Ureter (tissue), 1 donor: ENCODE measurements at regions not wholly inside any gene's neighbourhood (a gene's known extent, or its start where the extent isn't known, plus 50 kb on each side); places are given as distances from the start of the nearest gene placed in this dataset.

Experiments used
- DNase-seq: peaks from one replicate; pipeline ENCODE4 v3.0.0-alpha.2; 2020; ENCODE audit warnings: low spot score
- donor health status: DM: yes; HTN: yes; CAD: no.

DNA sequence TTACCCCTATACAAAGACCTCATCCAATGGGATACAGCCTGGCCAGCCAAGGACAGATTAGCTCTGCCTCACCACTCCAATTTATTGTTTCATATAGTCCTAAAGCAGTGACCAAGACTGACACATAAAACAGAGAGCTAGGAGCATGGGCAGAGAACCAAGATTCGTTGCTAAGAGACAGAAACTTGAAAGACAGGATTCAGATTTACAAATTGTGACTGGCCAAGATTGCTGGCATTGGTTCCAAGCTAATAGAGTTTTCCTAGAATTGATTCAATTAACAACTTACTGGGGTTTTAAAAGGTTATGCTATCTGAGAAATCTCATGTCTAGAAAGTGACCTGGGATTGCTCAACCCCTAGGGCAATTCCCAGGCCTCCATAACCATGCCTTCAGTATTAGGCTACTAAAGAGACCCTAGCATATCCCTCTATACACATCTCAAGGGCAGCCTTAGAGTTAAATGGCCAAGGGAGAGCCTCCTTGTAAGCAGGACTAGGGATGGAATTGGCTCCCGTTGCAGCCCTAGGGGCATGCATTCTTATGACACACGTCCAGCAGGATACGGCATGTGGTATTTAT, 75.6 kb downstream of the ICOS start:
- peak; percentile 48 for DNase-seq

GRCh38 chr2:204015118-204015843, 78.7 kb downstream of the ICOS start:
- no peak for DNase-seq

DNA sequence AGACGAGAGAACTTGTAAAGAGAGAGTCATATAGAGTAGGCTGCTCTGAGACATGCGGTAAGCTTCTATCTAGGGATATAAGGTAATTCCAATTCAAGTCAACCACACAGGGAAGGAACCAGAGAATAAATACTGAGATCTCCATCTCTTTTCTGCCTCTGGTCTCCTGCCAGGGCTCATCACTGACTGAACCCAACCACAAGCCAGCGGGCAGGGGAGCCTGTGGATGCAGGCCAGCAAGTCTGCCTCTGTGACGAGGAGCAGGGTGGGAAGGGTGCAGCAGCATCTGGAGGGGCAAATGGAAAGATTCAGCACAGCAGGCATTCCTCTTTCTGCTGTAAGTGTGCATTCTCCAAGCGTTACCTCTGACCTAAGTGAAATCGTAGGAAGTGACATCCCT, 82.2 kb downstream of the ICOS start:
- DNase-seq = no peak

- DNase-seq = no peak
Measured at GRCh38 chr2:204019572-204020501, 83.3 kb downstream of the ICOS start.

- no peak for DNase-seq
Measured at GRCh38 chr2:204021290-204022081, 84.9 kb downstream of the ICOS start.

GRCh38 chr2:204022550-204022949, 86.0 kb downstream of the ICOS start:
- no peak for DNase-seq

DNA sequence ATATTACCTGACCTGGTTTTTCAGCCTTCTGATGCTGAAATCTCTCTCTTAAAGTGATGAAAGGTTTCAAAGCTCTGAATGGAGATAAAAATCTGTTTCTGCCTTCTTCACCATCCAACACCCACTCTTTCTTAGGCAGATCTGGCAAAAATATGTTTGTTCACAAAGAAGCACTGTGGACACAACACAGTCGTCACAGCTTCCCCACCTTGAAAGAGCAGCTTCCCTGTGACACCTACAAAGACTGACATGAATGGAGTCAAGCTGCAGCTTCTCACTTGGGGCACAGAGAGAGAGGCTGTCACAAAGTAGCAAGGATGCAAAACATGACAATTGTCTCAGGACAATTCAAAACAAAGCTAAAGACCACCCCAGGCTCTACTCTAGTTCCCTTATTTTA, 86.5 kb downstream of the ICOS start:
- no peak for DNase-seq

- no peak for DNase-seq
Measured at GRCh38 chr2:204024503-204024902, 87.9 kb downstream of the ICOS start.

DNA sequence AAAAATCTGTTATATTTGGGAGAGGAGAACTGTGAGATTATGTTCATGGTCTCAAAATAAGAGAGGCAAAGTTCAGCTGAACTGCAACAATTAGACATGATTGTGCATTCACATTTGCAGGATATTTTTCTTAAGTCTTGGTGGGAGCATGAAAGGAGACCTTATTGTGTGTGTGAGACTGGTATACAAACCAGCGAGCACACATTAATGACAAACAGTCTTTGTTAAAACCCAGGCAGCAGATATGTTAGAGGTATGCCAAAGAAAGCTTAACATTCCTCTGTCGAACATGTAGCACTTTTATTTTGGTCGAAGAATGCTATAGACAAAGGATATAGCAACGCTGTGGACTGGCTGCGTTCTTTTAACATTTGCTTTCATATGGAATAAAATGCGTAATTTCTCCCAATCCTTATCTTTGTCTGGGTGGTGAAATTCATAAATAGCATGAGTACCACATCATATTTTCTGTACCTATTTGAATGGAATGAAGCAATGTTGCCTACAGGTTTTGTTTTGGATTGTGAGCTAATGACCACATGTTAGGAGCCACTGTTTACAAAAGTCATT, 88.4 kb downstream of the ICOS start:
- no peak for DNase-seq

DNA sequence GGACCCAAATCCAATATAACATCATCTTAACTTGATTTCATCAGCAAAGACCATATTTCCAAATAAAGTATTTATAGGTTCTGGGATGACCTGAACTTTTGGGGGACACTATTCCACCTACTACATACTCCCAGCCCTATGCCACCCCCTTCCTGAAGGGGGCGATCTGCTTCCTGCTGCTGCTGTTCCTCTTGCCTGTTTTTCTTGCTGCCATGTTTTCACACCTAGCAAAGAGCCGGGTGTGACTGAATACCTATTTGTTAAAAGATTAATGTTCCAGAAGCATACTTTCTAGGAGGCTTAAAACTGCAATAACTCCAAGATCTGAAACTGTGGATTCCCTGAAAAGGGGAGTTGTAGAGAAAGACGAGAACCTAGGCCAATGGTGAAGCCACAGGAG, 89.7 kb downstream of the ICOS start:
- no peak for DNase-seq

DNA sequence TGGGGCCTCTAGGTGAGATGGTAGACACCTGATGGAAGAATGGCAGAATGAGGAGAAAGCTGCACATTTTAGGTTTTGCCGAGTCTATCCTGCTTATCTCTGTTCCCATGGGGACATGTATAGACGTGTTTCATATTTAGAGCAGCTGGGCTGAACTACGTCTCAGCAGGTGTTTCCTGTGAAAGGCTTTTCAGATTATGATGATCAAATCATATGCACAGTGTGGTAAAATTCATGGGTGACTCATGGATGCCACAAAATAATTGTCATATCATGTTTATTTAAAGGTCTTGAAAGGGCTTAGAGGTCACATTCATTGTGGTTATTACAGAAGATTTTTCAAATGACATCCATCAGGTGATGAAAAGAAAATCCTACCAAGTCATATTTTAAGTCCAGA, 90.5 kb downstream of the ICOS start:
- DNase-seq = no peak

DNA sequence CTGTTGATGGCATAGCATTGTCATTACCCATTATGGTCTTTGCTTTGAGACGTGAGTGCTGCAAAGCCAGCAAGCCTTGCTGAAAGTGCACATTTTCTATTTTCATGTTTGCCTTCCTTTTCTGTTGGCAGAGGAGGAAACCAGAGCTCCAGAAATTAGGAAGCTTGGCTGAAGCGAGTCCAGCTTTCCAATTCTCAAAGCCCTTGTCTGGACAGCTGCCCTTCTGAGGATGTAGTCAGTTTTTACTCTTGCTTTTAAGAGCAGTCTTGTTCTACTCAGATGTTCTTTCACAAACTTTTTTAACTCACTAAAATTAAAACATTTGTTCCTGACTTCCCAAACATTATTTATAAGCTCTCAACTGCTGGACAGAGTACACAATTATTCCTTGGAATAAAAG, 93.8 kb downstream of the ICOS start:
- no peak for DNase-seq

GRCh38 chr2:204031056-204031455, 94.5 kb downstream of the ICOS start:
- no peak for DNase-seq

DNA sequence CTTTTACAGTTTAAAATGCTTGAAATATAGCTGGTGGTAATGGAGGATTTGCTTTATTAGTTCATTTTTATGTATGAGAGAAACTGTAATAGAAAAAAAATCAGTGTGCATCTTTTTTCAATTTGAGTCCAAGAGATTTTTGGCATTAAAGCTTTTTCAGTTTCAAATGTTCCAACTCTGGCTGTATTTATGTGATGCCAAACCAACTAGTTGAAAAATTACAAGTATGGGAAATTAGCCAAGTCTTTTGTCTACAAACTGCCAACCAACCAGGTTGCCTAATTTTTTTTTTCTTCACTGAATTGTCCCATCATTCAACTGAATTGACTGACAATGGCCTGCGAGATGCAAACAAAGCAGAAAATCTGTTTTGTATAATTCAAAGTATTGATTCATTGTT, 95.7 kb downstream of the ICOS start:
- no peak for DNase-seq

DNA sequence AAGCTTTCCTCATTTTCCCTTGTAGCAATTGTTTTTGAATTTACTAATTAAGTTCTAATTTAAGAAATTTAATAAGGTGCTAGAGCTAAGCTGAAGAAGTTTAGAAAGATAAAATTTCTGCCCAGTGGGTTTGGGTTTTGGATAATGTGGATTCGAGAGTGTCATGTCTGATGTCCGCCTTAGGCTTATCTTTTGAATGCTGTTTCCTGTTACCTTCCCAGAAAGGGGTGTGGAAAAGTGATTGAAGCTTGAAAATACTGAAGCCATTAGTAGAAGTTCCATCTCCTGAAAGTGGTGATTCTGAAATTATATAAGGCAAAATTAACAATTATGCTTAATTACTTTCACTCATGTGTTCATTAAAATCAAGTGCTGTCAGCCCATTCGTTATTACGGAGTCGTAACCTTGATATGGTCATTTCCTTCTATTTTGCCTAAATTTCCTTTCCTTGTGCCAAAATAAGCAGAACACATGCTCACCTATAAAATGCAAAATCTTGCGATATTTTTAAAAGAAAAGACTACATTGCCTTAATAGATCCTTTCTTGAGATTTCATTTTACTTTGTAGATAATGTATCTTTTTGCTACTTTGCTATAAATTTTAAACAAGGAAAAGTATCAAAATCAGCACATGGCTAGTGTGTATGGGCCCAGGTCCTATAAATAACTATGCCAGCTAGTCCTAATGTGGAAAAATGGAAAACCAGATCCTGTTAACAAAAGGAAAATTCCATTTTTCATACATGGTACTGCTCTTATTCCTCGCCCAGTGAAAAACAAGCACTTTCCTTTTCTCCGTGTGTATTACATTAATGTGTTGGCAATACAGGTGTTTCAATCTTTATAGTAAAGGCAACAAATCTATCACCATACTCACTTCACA, 97.3 kb downstream of the ICOS start:
- no peak for DNase-seq

DNA sequence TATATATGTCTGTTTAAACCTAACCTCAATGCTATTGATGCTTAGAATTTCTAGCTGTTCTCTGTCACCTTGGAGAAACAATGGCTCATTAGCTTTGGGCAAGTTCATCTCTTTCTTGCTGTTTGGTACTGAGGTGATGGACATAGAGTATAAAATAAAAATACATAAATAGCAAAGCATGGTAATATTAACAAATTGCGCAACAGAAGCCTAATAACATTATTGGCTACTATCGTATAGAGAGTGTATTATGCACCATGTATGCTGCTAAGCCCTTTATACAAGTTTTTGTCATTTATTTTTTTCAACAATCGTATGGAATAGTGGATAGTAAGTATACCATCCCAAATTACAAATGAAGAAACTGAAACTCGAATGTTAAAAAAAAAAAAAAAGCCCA, 100.1 kb downstream of the ICOS start:
- DNase-seq = no peak

DNA sequence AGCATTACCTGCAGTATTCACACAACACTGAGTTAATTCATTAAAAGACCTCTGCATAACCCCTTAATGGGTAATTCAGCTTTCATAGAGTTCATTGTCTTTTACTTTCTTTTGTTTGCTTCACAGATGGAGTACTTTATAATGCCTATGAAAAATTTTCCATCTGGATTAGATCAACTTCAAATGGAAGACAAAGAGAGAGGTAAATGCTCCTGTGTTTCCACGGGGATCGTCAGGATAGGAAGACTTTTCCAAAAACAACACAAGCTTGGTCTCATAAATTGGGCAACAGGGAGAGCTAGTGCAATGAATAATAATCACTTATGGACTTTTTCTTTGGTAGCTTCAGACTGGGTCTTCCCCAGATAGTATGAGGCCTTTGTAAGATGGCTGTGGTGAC, 100.7 kb downstream of the ICOS start:
- no peak for DNase-seq

DNA sequence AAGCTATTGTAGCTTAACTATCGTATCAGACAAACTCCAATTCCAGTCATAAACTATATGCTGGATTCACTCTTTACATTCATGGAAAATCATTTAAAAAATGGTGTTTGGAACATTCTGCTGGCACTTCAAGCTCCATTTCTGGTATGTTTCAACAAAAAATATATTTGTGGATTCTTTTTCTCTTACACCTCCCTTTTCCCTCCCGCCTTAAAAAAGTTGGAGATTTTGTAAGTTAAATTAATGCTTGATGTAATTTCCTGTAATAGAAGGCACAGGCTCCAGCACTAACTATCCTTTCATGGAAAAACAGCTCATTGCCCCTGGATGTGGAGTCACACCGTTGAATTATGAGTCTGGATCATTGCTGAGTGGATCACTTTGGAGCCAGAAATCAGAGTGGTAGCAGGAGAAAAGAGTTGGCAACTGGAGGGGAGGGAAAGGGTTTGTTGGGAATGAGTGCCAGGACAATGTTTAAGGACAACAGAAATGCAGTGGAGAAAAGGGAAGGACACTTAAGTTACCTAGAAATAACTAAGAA, 102.8 kb downstream of the ICOS start:
- DNase-seq = no peak

DNA sequence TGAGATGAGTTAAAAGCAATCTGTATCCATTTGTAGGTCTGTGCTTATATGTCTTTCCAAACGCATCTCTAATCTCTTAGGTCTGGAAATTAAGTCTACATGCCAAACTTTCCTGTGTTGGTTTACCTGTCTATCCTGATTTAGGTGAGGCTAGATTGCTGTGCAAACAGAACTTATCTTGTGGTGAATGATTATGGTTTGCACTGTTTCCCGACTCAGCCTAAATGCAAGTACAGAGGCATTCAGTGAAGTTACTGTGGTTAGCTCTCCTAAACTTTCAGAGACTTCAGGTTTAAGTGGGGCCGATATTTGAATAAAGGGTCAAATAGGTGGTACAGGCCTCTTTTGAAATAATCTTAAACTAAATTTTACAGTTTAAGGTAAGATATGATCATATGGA, 103.5 kb downstream of the ICOS start:
- no peak for DNase-seq

DNA sequence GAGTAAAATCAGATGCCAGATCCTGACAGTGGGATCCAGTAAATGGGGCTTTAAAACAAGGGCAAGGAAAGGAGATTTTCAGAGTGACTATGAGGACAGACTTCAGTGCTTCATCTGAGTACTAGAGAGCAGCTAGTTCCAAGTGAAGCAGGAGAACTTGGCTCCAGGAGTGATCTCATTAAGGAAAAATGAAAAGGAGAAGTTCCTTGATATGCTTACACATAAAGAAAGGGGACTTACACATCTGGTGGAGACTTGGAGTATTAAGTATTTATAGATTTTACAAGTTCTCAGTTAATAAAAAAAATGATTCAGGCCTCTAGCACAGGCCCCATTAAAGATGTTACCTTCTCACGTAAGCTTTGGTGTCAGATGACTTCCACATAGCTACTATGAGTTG, 105.8 kb downstream of the ICOS start:
- no peak for DNase-seq
